ENCODE measurements at regions not wholly inside any gene's neighbourhood (a gene's known extent, or its start where the extent isn't known, plus 50 kb on each side); places are given as distances from the start of the nearest gene placed in this dataset.
"Not testable (repeated sequence)": the region's sequence is repeated elsewhere in the genome, so short reads cannot be mapped to it uniquely, and the experiment has no call there.

- no peak for DNase-seq
Measured at GRCh38 chr2:82748653-82749052, 1710.4 kb downstream of the SUCLG1 start.

GRCh38 chr2:82740527-82740926 is 1718.6 kb downstream of the SUCLG1 start:
- DNase-seq, result no peak

GRCh38 chr2:82737965-82738364 is 1721.1 kb downstream of the SUCLG1 start:
- DNase-seq, result not testable (repeated sequence)

- DNase-seq, result no peak
Measured at GRCh38 chr2:82735336-82735735, 1723.7 kb downstream of the SUCLG1 start.

- no peak for DNase-seq
Measured at GRCh38 chr2:82731824-82732223, 1727.3 kb downstream of the SUCLG1 start.

- no peak for DNase-seq
Measured at GRCh38 chr2:82730811-82731210, 1728.3 kb downstream of the SUCLG1 start.

- no peak for DNase-seq
Measured at GRCh38 chr2:82728090-82728489, 1731.0 kb downstream of the SUCLG1 start.

- DNase-seq, result no peak
Measured at GRCh38 chr2:82708681-82709080, 1750.4 kb downstream of the SUCLG1 start.

- no peak for DNase-seq
Measured at GRCh38 chr2:82697231-82697630, 1761.8 kb downstream of the SUCLG1 start.

- no peak for DNase-seq
Measured at GRCh38 chr2:82694431-82694830, 1764.6 kb downstream of the SUCLG1 start.

GRCh38 chr2:82690757-82691411 is 1768.2 kb downstream of the SUCLG1 start:
- no peak for DNase-seq

GRCh38 chr2:82675186-82675585 is 1783.9 kb downstream of the SUCLG1 start:
- no peak for DNase-seq

GRCh38 chr2:82674652-82675051 is 1784.4 kb downstream of the SUCLG1 start:
- no peak for DNase-seq

- no peak for DNase-seq
Measured at GRCh38 chr2:82667491-82667890, 1791.6 kb downstream of the SUCLG1 start.

- DNase-seq, result no peak
Measured at GRCh38 chr2:82665691-82666090, 1793.4 kb downstream of the SUCLG1 start.

GRCh38 chr2:82657106-82657505 is 1802.0 kb downstream of the SUCLG1 start:
- no peak for DNase-seq

- DNase-seq, result no peak
Measured at GRCh38 chr2:82656420-82656819, 1802.7 kb downstream of the SUCLG1 start.

GRCh38 chr2:82652117-82652516 is 1807.0 kb downstream of the SUCLG1 start:
- DNase-seq, result no peak

GRCh38 chr2:82650038-82650437 is 1809.0 kb downstream of the SUCLG1 start:
- no peak for DNase-seq

- DNase-seq, result no peak
Measured at GRCh38 chr2:82641598-82642180, 1817.4 kb downstream of the SUCLG1 start.

GRCh38 chr2:82636402-82637020 is 1822.6 kb downstream of the SUCLG1 start:
- no peak for DNase-seq

GRCh38 chr2:82599021-82599420 is 1860.1 kb downstream of the SUCLG1 start:
- DNase-seq, result no peak

- no peak for DNase-seq
Measured at GRCh38 chr2:82596581-82596980, 1862.5 kb downstream of the SUCLG1 start.

- DNase-seq, result no peak
Measured at GRCh38 chr2:82591718-82592117, 1867.4 kb downstream of the SUCLG1 start.

Data from effector CD4-positive, alpha-beta T cell (primary cell).